Fibroblast of lung (primary cell): ENCODE measurements at regions not wholly inside any gene's neighbourhood (a gene's known extent, or its start where the extent isn't known, plus 50 kb on each side); places are given as distances from the start of the nearest gene placed in this dataset.

Experiments used
- EZH2 ChIP-seq: IDR thresholded peaks from 2 replicates; pipeline ENCODE4 v1.5.1; 2012; ENCODE audit warnings: low read length, control low read depth, mild to moderate bottlenecking; ENCODE audit errors: missing control alignments
- TF ChIP-seq, protein P1 (sequence below), 2 donors: IDR thresholded peaks in 1 of 2; conservative IDR thresholded peaks in 1 of 2; 1 replicate in 1 of 2; 2 replicates in 1 of 2; pipeline ENCODE4 v1.5.1; 2011 to 2012; ENCODE audit warnings: low read length in 2 of 2, control low read depth in 1 of 2, inconsistent platforms in 1 of 2, low read depth in 1 of 2, mild to moderate bottlenecking in 1 of 2

DNA sequence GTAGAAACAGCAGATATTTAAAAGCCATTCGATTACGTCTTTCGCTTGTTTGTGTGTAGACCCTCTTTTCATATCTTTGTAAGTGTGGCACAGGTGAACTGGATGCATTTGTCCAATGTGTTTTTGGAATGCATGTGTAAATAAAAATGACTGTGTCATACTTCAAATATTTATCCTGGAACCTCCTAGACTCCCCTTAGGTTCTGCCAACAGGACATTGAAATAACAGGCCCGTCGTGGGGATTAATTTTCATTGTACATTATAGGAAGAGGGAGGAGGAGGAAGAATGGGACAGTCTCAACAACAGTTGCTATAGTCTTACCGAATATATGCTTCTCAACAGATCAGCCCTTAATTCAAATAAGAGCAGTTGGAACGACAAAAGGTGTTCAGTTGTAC lies 95.8 kb downstream of the PRKAB2 start:
- TF ChIP-seq, protein P1, sequence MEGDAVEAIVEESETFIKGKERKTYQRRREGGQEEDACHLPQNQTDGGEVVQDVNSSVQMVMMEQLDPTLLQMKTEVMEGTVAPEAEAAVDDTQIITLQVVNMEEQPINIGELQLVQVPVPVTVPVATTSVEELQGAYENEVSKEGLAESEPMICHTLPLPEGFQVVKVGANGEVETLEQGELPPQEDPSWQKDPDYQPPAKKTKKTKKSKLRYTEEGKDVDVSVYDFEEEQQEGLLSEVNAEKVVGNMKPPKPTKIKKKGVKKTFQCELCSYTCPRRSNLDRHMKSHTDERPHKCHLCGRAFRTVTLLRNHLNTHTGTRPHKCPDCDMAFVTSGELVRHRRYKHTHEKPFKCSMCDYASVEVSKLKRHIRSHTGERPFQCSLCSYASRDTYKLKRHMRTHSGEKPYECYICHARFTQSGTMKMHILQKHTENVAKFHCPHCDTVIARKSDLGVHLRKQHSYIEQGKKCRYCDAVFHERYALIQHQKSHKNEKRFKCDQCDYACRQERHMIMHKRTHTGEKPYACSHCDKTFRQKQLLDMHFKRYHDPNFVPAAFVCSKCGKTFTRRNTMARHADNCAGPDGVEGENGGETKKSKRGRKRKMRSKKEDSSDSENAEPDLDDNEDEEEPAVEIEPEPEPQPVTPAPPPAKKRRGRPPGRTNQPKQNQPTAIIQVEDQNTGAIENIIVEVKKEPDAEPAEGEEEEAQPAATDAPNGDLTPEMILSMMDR (conservative IDR thresholded peaks at IDR 0.05 in 1 of 2, IDR thresholded peaks at IDR 0.05 in 1 of 2; ENCODE audit: low read depth in 1 of 2, low read length in 2 of 2) = no peak
- TF ChIP-seq EZH2 = no peak
